GM12891 (cell line): ENCODE measurements at regions not wholly inside any gene's neighbourhood (a gene's known extent, or its start where the extent isn't known, plus 50 kb on each side); places are given as distances from the start of the nearest gene placed in this dataset.

Experiments
- POLR2A ChIP-seq: IDR thresholded peaks from 2 replicates; pipeline ENCODE4 v1.6.1; 2011; ENCODE audit warnings: low read depth, low read length, control low read depth
- POLR2AphosphoS5 ChIP-seq: IDR thresholded peaks from 2 replicates; pipeline ENCODE4 v1.6.1; 2011; ENCODE audit warnings: low read depth, low read length, control low read depth
- POU2F2 ChIP-seq: IDR thresholded peaks from 2 replicates; pipeline ENCODE4 v1.6.1; 2011; ENCODE audit warnings: low read depth, mild to moderate bottlenecking, control low read depth, low read length, moderate library complexity
- TAF1 ChIP-seq: IDR thresholded peaks from 2 replicates; pipeline ENCODE4 v1.6.1; 2011; ENCODE audit warnings: low read depth, low read length, control low read depth

DNA sequence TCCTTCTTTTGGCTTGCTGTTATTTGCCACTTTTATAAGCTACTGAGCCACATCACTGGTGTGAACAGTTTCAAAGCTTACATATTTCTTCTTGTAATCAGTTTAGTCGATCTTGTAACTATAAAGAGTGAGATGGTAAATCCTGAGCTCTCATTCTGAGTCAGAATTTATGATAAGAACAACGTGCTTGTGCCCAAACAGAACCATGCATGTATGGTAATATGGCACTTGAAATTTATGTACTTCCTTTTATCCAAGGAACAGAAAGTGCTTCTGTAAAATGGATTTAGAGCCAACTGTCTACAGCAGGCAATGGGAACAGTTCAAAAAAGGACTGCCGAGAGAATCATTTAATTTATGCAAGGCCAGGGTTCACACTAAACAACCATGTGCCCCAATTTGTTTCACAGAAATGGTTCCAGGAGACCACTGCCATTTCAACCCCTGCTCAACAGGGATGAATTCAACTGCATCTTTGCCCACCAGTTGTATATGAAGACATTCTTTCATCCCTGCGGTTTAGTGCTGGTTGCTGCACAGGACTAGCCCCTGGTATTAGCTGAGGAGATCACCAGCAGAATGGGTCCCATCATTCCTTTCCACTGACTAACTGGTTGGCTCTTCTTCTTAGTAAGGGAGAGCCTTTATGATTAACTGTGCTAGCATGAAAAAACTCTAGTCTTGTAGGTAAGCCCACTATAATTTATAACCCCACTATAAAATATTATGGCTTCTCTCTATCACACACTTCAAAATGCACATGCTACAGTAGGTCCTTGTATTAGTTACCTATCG, 162.9 kb upstream of the PGRMC2 start:
- TF ChIP-seq TAF1 (no peak), POLR2A (no peak), POLR2AphosphoS5 (no peak), POU2F2 (no peak)
